IMR-90 (cell line): ENCODE measurements at regions not wholly inside any gene's neighbourhood (a gene's known extent, or its start where the extent isn't known, plus 50 kb on each side); places are given as distances from the start of the nearest gene placed in this dataset.
"Not testable (repeated sequence)": the region's sequence is repeated elsewhere in the genome, so short reads cannot be mapped to it uniquely, and the experiment has no call there.

Source experiments
- POLR2A ChIP-seq: IDR thresholded peaks from 2 replicates; pipeline ENCODE4 v1.6.1; 2012; ENCODE audit warnings: mild to moderate bottlenecking, low read depth, low read length
- TF ChIP-seq, protein P1 (sequence below): conservative IDR thresholded peaks from 2 replicates; pipeline ENCODE4 v1.5.1; 2012; ENCODE audit warnings: mild to moderate bottlenecking, low read depth, low read length, improper control_type of control experiment

DNA sequence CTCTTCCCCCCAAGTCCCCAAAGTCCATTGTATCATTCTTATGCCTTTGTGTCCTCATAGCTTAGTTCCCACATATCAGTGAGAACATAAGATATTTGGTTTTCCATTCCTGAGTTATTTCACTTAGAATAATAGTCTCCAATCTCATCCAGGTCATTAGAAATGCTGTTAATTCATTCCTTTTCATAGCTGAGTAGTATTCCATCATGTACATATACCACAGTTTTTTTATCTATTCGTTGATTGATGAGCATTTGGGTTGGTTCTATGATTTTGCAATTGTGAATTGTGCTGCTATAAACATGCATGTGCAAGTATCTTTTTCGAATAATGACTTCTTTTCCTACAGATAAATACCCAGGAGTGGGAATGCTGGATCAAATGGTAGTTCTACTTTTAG is 359.6 kb downstream of the ADAMTS20 start:
- not testable (repeated sequence) for TF ChIP-seq POLR2A
- TF ChIP-seq, protein P1, sequence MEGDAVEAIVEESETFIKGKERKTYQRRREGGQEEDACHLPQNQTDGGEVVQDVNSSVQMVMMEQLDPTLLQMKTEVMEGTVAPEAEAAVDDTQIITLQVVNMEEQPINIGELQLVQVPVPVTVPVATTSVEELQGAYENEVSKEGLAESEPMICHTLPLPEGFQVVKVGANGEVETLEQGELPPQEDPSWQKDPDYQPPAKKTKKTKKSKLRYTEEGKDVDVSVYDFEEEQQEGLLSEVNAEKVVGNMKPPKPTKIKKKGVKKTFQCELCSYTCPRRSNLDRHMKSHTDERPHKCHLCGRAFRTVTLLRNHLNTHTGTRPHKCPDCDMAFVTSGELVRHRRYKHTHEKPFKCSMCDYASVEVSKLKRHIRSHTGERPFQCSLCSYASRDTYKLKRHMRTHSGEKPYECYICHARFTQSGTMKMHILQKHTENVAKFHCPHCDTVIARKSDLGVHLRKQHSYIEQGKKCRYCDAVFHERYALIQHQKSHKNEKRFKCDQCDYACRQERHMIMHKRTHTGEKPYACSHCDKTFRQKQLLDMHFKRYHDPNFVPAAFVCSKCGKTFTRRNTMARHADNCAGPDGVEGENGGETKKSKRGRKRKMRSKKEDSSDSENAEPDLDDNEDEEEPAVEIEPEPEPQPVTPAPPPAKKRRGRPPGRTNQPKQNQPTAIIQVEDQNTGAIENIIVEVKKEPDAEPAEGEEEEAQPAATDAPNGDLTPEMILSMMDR, result not testable (repeated sequence)
